ENCODE measurements at regions not wholly inside any gene's neighbourhood (a gene's known extent, or its start where the extent isn't known, plus 50 kb on each side); places are given as distances from the start of the nearest gene placed in this dataset.

DNA sequence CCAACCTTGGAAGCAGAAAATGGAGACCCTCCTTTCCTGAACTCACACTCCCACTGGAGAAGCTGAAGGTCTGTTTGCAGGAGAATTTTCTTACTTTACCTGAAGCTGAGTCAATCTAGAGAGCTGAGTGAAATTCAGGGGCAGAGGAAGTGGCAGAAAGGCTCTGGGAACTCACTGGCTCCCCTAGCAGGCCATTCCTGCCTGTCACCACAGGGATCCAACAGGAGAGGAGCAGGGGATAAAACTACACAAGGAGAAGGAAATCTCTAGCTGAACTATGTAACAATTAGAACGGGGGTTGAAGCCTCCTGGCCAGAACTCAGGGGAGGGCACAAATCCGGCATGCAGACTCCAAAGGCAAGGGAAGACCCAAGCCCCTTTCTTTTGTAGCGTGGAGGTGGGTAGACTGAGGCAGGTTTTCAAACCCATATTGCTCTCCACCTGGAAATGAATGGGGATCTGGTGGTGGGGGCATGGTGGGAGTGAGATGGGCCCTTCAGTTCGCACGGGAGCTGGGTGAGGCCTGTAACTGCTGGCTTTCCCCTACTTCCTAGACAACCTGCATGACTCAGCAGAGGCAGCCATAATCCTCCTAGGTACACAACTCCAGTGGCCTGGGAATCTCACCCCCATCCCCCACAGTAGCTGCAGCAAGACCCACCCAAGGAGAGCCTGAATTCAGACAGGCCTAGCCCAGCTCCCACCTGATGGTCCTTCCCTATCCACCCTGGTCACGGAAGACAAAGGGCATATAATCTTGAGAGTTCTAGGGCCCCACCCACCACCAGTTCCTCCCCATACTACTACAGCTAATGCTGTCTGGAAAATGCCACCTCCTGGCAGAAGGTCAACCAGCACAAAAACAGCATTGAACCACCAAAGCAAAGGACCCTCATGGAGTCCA is 158.1 kb downstream of the LTN1 start:
- no peaks in the 10 kb centered on the region for H3K27me3 ChIP-seq
- H3K27ac ChIP-seq: no peak overlapping the region
- WGBS, 5 donors: 86 to 96% (median 95%) methylated on average over 6 of the region's 6 CpGs
- no peak for DNase-seq
- no peaks in the 10 kb centered on the region for H3K4me1 ChIP-seq
- TF ChIP-seq POLR2AphosphoS5 (IDR thresholded peaks at IDR 0.05): no peak
- TF ChIP-seq POLR2A (IDR thresholded peaks at IDR 0.05): no peak
- no peak for TF ChIP-seq CTCF (IDR thresholded peaks at IDR 0.05)
- no peak for TF ChIP-seq EP300 (IDR thresholded peaks at IDR 0.05)
- no peak overlapping the region for H3K4me3 ChIP-seq
- intact Hi-C loops (cut with DNase I; ENCODE audit: low total_unique reads): no loop called here
- no peaks in the 10 kb centered on the region for H3K36me3 ChIP-seq
- H3K9me3 ChIP-seq: no peaks in the 10 kb centered on the region

DNA sequence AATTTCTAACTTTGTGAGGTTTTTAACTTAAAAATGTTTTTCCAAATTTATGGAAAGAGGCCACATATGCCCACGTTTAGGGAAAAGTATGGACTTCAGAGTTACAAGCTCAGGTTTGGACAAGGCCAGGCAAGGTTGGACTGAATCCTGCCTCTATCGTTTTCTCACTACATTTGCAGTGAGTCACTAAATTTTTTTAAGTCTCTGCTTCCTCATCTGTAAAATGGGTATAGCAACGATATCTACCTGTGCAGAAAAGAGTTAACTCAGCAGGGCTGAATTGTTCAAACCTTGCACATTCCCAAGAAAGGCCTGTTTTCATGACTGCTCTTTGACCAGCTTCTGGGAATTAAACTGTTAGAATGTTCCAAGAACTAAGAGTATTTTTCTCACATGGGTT is 159.1 kb downstream of the LTN1 start:
- H3K9me3 ChIP-seq: no peaks in the 10 kb centered on the region
- DNase-seq: no peak
- no peaks in the 10 kb centered on the region for H3K4me1 ChIP-seq
- intact Hi-C loops (cut with DNase I; ENCODE audit: low total_unique reads): no loop called here
- H3K4me3 ChIP-seq: no peak overlapping the region
- TF ChIP-seq CTCF (IDR thresholded peaks at IDR 0.05) (no peak), POLR2AphosphoS5 (IDR thresholded peaks at IDR 0.05) (no peak), POLR2A (IDR thresholded peaks at IDR 0.05) (no peak), EP300 (IDR thresholded peaks at IDR 0.05) (no peak)
- no peak overlapping the region for H3K27ac ChIP-seq
- no peaks in the 10 kb centered on the region for H3K27me3 ChIP-seq
- 88 to 94% (median 92%) methylated on average over 3 of the region's 3 CpGs for WGBS, 5 donors
- H3K36me3 ChIP-seq: no peaks in the 10 kb centered on the region

DNA sequence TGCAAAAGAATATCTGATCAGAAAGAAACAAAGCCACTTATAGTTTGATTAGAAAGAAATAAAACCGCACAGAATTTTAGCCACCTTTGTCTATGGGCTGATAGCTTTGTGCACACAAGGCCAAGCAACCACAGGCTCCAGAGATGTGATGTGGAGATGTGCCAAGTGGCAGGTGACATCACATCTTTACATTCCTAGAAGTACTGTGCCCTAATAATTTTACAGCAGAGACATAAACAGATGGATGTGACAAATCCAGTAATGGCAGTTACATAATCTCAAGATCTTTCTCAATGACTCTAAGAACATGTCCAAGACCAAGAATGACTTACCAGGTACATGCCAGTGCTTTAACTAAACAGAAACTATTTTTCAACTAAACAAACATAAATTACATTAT is 159.5 kb downstream of the LTN1 start:
- intact Hi-C loops (cut with DNase I; ENCODE audit: low total_unique reads): no loop called here
- DNase-seq: no peak

DNA sequence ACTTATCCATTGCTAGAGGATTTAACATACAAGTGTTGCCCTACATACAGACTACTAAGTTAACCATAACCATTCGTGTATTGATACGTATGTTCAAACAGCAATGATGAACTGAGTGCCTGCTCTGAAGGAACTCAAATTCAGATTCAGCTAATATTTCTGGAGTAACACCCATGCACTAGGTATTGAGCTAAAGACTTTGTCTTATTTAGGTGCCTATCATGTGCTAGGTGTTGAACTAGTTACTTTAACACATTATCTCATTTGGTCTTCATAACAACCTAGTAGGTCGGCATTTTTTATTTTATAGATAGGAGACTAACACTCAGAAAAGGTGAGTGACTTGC is 160.0 kb downstream of the LTN1 start:
- no peaks in the 10 kb centered on the region for H3K4me1 ChIP-seq
- no peak for DNase-seq
- no peak for TF ChIP-seq POLR2A (IDR thresholded peaks at IDR 0.05)
- no peak for TF ChIP-seq CTCF (IDR thresholded peaks at IDR 0.05)
- TF ChIP-seq POLR2AphosphoS5 (IDR thresholded peaks at IDR 0.05): no peak
- TF ChIP-seq EP300 (IDR thresholded peaks at IDR 0.05): no peak
- intact Hi-C loops (cut with DNase I; ENCODE audit: low total_unique reads): no loop called here
- H3K36me3 ChIP-seq: no peaks in the 10 kb centered on the region
- H3K27me3 ChIP-seq: no peaks in the 10 kb centered on the region
- no peak overlapping the region for H3K4me3 ChIP-seq
- H3K27ac ChIP-seq: no peak overlapping the region
- WGBS, 5 donors: 81 to 94% (median 89%) methylated on average over 3 of the region's 3 CpGs
- no peaks in the 10 kb centered on the region for H3K9me3 ChIP-seq

More for the DNA sequence above, 159.5 kb downstream of the LTN1 start:
- no peak overlapping the region for H3K27ac ChIP-seq
- H3K4me1 ChIP-seq: no peaks in the 10 kb centered on the region
- no peaks in the 10 kb centered on the region for H3K9me3 ChIP-seq
- TF ChIP-seq POLR2A (IDR thresholded peaks at IDR 0.05) (no peak), CTCF (IDR thresholded peaks at IDR 0.05) (no peak), EP300 (IDR thresholded peaks at IDR 0.05) (no peak)
- no peaks in the 10 kb centered on the region for H3K36me3 ChIP-seq
- no peak overlapping the region for H3K4me3 ChIP-seq
- WGBS, 5 donors: 28 to 59% (median 50%) methylated on average over 1 of the region's 1 CpG
- H3K27me3 ChIP-seq: no peaks in the 10 kb centered on the region
